ENCODE measurements at regions not wholly inside any gene's neighbourhood (a gene's known extent, or its start where the extent isn't known, plus 50 kb on each side); places are given as distances from the start of the nearest gene placed in this dataset.

DNA sequence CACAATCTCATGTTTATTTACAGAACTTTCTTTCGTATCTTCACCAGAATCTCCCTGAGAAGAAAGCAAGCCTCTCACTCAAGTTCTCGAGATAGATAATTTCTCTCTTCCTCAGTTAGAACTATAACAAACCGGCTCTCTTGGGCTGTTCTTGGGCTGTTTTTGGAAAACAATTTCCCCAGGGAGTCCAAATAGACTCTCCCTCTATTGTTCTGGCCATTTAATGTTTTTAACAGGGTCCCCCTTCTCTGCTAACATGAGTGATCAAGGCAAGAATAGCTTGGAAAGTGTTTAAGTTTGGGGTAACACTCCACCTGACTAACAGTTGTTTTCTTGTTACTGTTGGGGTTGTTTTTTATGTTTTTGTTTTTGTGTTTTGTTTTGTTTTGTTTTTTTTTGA is 64.8 kb upstream of the UCN3 start:
- POLR2A ChIA-PET: no interaction called here
- CTCF ChIA-PET: no interaction called here

DNA sequence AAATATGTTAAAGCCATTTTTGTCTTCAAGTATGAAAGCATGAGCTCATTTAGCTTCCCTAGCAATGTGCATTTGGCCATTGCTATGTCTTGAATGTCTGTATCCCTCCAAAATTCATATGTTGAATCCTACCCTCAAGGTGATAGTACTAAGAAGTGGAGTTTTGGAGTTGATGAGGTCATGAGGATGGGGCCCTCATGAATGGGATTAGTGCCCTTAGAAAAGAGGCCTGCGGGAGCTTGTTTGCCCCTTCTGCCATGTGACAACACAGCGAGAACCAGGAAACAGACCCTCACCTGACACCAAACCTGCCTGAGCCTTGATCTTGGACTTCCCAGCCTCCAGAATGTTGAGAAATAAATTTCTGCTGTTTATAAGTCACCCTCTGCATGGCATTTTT is 61.3 kb upstream of the UCN3 start:
- CTCF ChIA-PET: no interaction called here

GRCh38 chr10:5305374-5305773 is 59.4 kb upstream of the UCN3 start:
- CTCF ChIA-PET: interaction anchor here (1.1 kb wide), 1 partner anchor 22 kb away, joined by 3 read pairs; no protein-coding TSS in a partner anchor
- POLR2A ChIA-PET: no interaction called here

More for the DNA sequence above, 61.3 kb upstream of the UCN3 start:
- POLR2A ChIA-PET: no interaction called here

DNA sequence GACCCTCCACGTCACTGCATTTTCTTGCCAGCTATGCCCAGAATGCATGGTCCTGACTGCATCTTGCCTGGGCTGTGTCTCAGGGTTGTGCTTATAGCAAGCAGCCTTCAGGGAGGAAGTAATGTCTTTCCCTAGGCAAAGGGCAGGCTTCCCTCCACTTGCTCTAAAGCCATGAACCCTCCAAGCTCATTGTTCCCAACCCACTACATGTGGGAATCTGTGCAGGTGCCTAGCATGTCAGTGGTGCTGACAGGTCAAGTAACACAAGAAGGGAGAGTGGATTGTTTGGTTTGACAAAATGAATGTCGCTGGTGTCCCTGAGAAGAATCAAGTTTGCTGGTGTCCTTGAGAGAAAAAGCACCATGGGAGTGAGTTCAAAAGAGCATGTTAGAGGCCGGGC is 53.9 kb upstream of the UCN3 start:
- POLR2A ChIA-PET: no interaction called here

DNA sequence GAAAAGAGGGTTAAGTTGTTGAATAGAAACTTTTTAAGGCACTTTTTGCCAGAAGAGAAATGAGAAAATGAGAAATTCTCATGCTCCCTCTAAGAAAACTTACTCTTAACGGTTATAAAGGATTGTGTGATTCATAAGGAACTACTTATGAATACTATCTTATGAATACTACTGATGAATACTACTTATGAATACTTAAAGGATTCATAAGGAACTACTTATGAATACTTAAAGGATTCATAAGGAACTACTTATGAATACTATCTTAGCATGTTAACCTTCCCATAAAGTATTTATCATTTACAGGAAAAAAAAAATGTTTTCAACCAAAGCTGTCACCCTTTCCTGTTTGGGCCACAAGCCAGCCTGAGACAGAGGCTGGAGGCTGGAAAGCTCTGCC is 53.1 kb upstream of the UCN3 start:
- POLR2A ChIA-PET: no interaction called here
- CTCF ChIA-PET: no interaction called here

More for the DNA sequence above, 53.9 kb upstream of the UCN3 start:
- CTCF ChIA-PET: no interaction called here

DNA sequence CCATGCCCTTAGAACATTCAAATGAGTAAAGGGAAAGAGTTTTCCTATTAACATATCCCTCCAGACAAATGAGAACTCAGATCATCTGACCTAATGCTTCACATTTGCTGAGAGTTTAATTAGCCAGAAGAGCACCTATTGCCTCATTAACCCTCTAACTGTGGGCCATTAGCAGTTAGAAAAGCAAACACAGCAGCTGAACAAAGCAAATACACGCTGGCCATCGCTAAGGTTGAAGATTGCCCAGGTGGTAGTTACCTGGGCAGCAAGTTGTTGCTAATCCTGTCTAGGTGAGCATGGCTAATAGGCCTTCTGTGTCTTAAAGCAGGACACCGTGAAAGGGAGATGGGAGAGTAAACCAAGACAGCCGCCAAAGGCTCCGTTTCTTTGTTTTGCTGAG is 49.9 kb upstream of the UCN3 start:
- ChIA-PET POLR2A (no interaction called here), CTCF (interaction anchor here (1.6 kb wide), 1 partner anchor 32 kb away, joined by 3 read pairs; no protein-coding TSS in a partner anchor)
